SU-DHL-6 (cell line): ENCODE measurements at regions not wholly inside any gene's neighbourhood (a gene's known extent, or its start where the extent isn't known, plus 50 kb on each side); places are given as distances from the start of the nearest gene placed in this dataset.

ENCODE experiments used
- EZH2phosphoT487 ChIP-seq: fragments of 200-600 bp; sonication (generic), shearing (Covaris generic); conservative IDR thresholded peaks from 2 replicates; pipeline ENCODE4 v1.6.1; 2018; ENCODE audit warnings: mild to moderate bottlenecking, antibody characterized with exemption, low read length, moderate library complexity, mixed read lengths
- TF ChIP-seq, protein P1 (sequence below): fragments of 200-600 bp; sonication (generic); IDR thresholded peaks from one replicate; pipeline ENCODE4 v1.5.1; 2017; ENCODE audit warnings: antibody characterized with exemption, mild to moderate bottlenecking, low read length, moderate library complexity; ENCODE audit not compliant: insufficient read depth, poor library complexity, severe bottlenecking

DNA sequence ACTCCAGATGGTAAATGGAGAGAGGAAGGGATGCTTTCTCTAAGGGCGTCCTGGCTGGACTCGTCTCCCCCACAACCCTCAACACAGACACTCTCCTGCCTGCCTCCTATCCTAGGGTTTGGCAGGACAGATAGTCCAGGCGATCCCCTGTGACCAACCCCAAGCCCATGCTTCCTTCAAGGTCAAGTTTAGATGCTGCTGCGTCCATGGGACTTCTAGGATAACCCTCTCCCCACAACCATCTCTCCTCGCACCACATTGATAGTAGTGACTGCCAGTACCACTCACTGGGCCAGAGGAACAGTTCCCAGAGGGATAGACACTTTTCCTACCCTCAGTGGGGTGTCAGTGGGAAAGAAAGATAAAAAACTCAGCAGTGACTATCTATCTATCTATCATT is 166.0 kb downstream of the ABHD5 start:
- TF ChIP-seq EZH2phosphoT487 = no peak
- TF ChIP-seq, protein P1, sequence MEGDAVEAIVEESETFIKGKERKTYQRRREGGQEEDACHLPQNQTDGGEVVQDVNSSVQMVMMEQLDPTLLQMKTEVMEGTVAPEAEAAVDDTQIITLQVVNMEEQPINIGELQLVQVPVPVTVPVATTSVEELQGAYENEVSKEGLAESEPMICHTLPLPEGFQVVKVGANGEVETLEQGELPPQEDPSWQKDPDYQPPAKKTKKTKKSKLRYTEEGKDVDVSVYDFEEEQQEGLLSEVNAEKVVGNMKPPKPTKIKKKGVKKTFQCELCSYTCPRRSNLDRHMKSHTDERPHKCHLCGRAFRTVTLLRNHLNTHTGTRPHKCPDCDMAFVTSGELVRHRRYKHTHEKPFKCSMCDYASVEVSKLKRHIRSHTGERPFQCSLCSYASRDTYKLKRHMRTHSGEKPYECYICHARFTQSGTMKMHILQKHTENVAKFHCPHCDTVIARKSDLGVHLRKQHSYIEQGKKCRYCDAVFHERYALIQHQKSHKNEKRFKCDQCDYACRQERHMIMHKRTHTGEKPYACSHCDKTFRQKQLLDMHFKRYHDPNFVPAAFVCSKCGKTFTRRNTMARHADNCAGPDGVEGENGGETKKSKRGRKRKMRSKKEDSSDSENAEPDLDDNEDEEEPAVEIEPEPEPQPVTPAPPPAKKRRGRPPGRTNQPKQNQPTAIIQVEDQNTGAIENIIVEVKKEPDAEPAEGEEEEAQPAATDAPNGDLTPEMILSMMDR = no peak
